ENCODE measurements at regions not wholly inside any gene's neighbourhood (a gene's known extent, or its start where the extent isn't known, plus 50 kb on each side); places are given as distances from the start of the nearest gene placed in this dataset.

- TF ChIP-seq CTCF (conservative IDR thresholded peaks at IDR 0.05; ENCODE audit: low read depth in 2 of 2) (no peak), REST (IDR thresholded peaks at IDR 0.05; ENCODE audit: unreplicated experiment) (no peak), EZH2 (IDR thresholded peaks at IDR 0.05; ENCODE audit: low read depth, unreplicated experiment) (no peak), JUNB (IDR thresholded peaks at IDR 0.05; ENCODE audit: unreplicated experiment) (no peak), NANOG (IDR thresholded peaks at IDR 0.05; ENCODE audit: borderline replicate concordance) (no peak), POLR2AphosphoS5 (IDR thresholded peaks at IDR 0.05; ENCODE audit: low read depth) (no peak), CREB1 (CRISPR knock-in tag; IDR thresholded peaks at IDR 0.05; ENCODE audit: low read depth) (no peak)
Observed at GRCh38 chr4:57850141-57850540, 740.0 kb upstream of the IGFBP7 start.

All from GM23338 (cell line).